Osteoblast (primary cell): ENCODE measurements at regions not wholly inside any gene's neighbourhood (a gene's known extent, or its start where the extent isn't known, plus 50 kb on each side); places are given as distances from the start of the nearest gene placed in this dataset.
A peak's percentile ranks its signal among the peaks of the same experiment; 100 is the strongest.

Experiments used
- DNase-seq: peaks from one replicate; pipeline ENCODE4 v3.0.0; 2011; ENCODE audit warnings: low spot score, mixed read lengths; ENCODE audit not compliant: insufficient read length; ENCODE audit errors: missing footprints
- H2AFZ ChIP-seq: 2 replicates; pipeline ENCODE4 v1.6.0; 2011; ENCODE audit warnings: mild to moderate bottlenecking, low read length
- H3K27ac ChIP-seq: 2 replicates; pipeline ENCODE4 v1.5.1; 2011; ENCODE audit warnings: mild to moderate bottlenecking, low read depth, low read length, moderate library complexity
- H3K27me3 ChIP-seq: 2 replicates; pipeline ENCODE4 v1.6.0; 2012; ENCODE audit warnings: mild to moderate bottlenecking, control low read depth, inconsistent platforms, low read length, moderate library complexity; ENCODE audit not compliant: insufficient read depth
- H3K36me3 ChIP-seq: 2 replicates; pipeline ENCODE4 v1.5.1; 2011; ENCODE audit warnings: mild to moderate bottlenecking, low read length, control low read depth, moderate library complexity; ENCODE audit not compliant: insufficient read depth
- H3K4me1 ChIP-seq: 2 replicates; pipeline ENCODE4 v1.5.1; 2011; ENCODE audit warnings: mild to moderate bottlenecking, low read length, control low read depth, moderate library complexity; ENCODE audit not compliant: insufficient read depth
- H3K4me2 ChIP-seq: 2 replicates; pipeline ENCODE4 v1.6.0; 2011; ENCODE audit warnings: mild to moderate bottlenecking, low read length; ENCODE audit not compliant: insufficient read depth
- H3K4me3 ChIP-seq: fragments of 200-600 bp; sonication (generic); 3 replicates; pipeline ENCODE4 v1.5.1; 2012; ENCODE audit warnings: mild to moderate bottlenecking, low read length, inconsistent platforms; ENCODE audit not compliant: insufficient read depth
- H3K79me2 ChIP-seq: 2 replicates; pipeline ENCODE4 v1.6.0; 2012; ENCODE audit warnings: mild to moderate bottlenecking, low read length, control low read depth, inconsistent platforms; ENCODE audit not compliant: insufficient read depth
- H3K9me3 ChIP-seq: 2 replicates; pipeline ENCODE4 v1.5.1; 2011; ENCODE audit warnings: low read depth, low read length, control low read depth
- H4K20me1 ChIP-seq: 2 replicates; pipeline ENCODE4 v1.6.0; 2012; ENCODE audit warnings: mild to moderate bottlenecking, low read length, control low read depth; ENCODE audit not compliant: insufficient read depth
- CTCF ChIP-seq: IDR thresholded peaks from 2 replicates; pipeline ENCODE4 v1.5.1; 2011; ENCODE audit warnings: mild to moderate bottlenecking, low read depth, low read length, moderate library complexity; ENCODE audit errors: extremely low read depth

- Histone ChIP-seq H3K27me3 (no peaks in the 10 kb centered on the region), H3K79me2 (no peaks in the 10 kb centered on the region), H3K4me2 (no peak overlapping the region), H4K20me1 (no peaks in the 10 kb centered on the region), H3K9me3 (peaks cover 3% of the 10 kb centered on the region), H3K4me1 (no peaks in the 10 kb centered on the region), H2AFZ (no peak overlapping the region), H3K4me3 (no peak overlapping the region), H3K36me3 (no peaks in the 10 kb centered on the region), H3K27ac (no peak overlapping the region)
- no peak for TF ChIP-seq CTCF
- no peak for DNase-seq
These were observed 222.2 kb upstream of the PPP2R2D start for GRCh38 chr10:131678613-131679012.

GRCh38 chr10:131679926-131680325 lies 220.9 kb upstream of the PPP2R2D start:
- Histone ChIP-seq H3K4me3 (no peak overlapping the region), H3K4me1 (no peaks in the 10 kb centered on the region), H2AFZ (no peak overlapping the region), H3K9me3 (no peaks in the 10 kb centered on the region), H3K79me2 (no peaks in the 10 kb centered on the region), H3K36me3 (no peaks in the 10 kb centered on the region), H3K27ac (no peak overlapping the region), H4K20me1 (no peaks in the 10 kb centered on the region), H3K27me3 (no peaks in the 10 kb centered on the region), H3K4me2 (no peak overlapping the region)
- no peak for TF ChIP-seq CTCF
- no peak for DNase-seq

GRCh38 chr10:131681122-131681521 lies 219.7 kb upstream of the PPP2R2D start:
- Histone ChIP-seq H3K9me3 (no peaks in the 10 kb centered on the region), H3K27ac (no peak overlapping the region), H4K20me1 (no peaks in the 10 kb centered on the region), H2AFZ (no peak overlapping the region), H3K79me2 (no peaks in the 10 kb centered on the region), H3K36me3 (no peaks in the 10 kb centered on the region), H3K4me3 (no peak overlapping the region), H3K4me2 (no peak overlapping the region), H3K4me1 (no peaks in the 10 kb centered on the region), H3K27me3 (no peaks in the 10 kb centered on the region)
- TF ChIP-seq CTCF, result no peak
- DNase-seq, result peak; percentile 26

- Histone ChIP-seq H3K4me3 (no peak overlapping the region), H3K27me3 (no peaks in the 10 kb centered on the region), H3K79me2 (no peaks in the 10 kb centered on the region), H4K20me1 (no peaks in the 10 kb centered on the region), H3K36me3 (no peaks in the 10 kb centered on the region), H3K4me1 (no peaks in the 10 kb centered on the region), H3K9me3 (no peaks in the 10 kb centered on the region), H3K4me2 (no peak overlapping the region), H2AFZ (no peak overlapping the region), H3K27ac (no peak overlapping the region)
- DNase-seq, result peak; percentile 27
- TF ChIP-seq CTCF, result no peak
These were observed 219.2 kb upstream of the PPP2R2D start for GRCh38 chr10:131681656-131682055.
